Activated CD4-positive, alpha-beta T cell treated with anti-CD3 and anti-CD28 coated beads for 48 hours (primary cell): ENCODE measurements at regions not wholly inside any gene's neighbourhood (a gene's known extent, or its start where the extent isn't known, plus 50 kb on each side); places are given as distances from the start of the nearest gene placed in this dataset.
A peak's percentile ranks its signal among the peaks of the same experiment; 100 is the strongest.

Experiments used
- DNase-seq: peaks from one replicate; pipeline ENCODE4 v3.0.0-alpha.2; 2020

- DNase-seq = no peak
Observed at GRCh38 chr1:8113262-8114220, 87.4 kb upstream of the ERRFI1 start.

GRCh38 chr1:8112611-8113261 lies 86.6 kb upstream of the ERRFI1 start:
- no peak for DNase-seq

DNA sequence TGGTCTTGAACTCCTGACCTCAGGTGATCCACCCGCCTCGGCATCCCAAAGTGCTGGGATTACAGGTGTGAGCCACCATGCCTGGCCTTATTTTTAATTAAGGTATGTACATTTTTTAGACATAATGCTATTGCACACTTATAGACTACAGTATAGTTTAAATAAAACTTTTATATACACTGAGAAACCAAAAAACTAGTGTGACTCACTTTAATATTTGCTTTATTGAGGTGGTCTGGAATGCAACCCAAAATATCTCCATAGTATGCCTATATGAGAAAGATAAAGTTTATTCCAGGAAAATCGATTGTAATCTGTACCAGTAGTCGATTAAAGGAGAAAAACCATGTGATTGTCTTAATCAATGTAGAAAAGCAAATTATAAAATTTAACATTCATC lies 85.5 kb upstream of the ERRFI1 start:
- no peak for DNase-seq

- no peak for DNase-seq
Observed at GRCh38 chr1:8109216-8109615, 83.1 kb upstream of the ERRFI1 start.

DNA sequence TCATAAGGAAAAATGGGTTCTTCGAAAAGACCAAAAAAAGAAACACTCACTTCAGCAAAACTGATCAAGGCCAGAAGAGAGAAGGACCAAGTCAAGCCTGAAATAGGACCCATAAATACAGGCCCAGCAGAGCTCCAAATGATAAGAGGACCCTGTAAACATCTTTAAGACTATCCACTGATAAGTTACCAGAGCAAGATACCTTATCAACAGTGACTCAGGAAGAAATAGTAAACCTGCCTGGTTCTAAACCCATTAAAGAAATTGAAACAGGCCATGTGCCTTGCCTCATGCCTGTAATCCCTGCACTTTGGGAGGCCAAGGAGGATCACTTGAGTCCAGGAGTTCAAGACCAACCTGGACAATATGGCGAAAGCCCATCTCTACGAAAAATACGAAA lies 81.8 kb upstream of the ERRFI1 start:
- no peak for DNase-seq

DNA sequence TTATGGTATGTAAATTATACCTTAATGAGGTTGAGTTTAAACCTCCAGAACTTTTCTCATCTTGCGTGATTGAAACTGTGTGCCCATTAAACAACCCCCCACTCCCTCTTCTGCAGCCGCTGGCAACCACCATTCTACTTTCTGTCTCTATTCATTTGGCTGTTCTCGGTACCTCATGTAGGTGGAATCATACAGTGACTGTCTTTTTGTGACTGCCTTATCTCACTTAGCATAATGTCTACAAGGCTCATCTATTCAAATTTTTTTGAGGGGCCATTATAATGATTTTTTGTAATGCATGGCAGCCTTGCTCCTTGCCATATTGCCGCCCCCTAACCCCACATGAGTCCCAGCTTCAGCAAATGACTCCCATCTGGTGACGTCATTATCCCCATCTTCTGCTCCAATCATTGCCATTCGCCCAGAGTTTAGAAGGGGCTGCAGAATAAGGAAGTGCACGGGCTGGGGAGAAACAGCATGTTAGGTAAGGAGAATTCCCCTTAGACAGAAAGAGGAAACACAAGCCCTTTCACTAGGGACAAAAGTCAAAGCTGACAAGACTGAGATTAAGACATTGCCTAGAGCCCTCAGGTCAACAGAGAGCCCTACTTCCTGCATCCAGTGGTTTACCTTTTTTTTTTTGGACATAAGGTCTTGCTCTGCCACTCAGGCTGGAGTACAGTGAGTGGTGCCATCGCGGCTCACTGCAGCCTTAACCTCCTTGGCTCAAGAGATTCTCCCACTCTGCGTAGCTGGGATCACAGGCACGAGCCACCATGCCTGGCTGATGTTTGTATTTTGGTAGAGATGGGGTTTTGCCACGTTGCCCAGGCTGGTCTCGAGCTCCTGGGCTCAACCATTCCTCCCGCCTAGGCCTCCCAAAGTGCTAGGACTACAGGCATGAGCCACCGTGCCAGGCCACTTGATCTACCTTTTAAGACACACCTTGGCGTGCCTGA lies 78.4 kb upstream of the ERRFI1 start:
- no peak for DNase-seq

- DNase-seq = no peak
Observed at GRCh38 chr1:8097908-8098307, 71.8 kb upstream of the ERRFI1 start.

- DNase-seq = peak; percentile 46
Observed at GRCh38 chr1:8097077-8097799, 71.1 kb upstream of the ERRFI1 start.

- no peak for DNase-seq
Observed at GRCh38 chr1:8096105-8097011, 70.2 kb upstream of the ERRFI1 start.

DNA sequence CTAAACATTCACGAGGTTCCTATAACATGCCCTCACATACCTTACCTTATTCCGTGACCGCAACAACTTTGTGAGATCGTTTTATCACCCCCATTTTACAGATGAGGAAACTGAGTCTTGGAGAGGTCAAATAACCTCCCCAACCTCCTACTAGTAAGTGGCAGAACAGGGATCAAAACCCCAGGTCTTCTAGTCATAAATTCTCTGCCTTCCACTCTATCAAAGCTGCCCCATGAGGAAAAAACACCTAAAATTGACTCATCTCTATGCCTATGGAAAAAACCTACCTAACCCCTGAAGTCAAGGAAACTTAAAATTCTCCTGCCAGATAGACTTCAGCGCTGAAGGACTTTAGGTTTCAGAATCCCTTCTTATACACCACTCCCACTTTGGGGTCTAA lies 69.5 kb upstream of the ERRFI1 start:
- DNase-seq = no peak

DNA sequence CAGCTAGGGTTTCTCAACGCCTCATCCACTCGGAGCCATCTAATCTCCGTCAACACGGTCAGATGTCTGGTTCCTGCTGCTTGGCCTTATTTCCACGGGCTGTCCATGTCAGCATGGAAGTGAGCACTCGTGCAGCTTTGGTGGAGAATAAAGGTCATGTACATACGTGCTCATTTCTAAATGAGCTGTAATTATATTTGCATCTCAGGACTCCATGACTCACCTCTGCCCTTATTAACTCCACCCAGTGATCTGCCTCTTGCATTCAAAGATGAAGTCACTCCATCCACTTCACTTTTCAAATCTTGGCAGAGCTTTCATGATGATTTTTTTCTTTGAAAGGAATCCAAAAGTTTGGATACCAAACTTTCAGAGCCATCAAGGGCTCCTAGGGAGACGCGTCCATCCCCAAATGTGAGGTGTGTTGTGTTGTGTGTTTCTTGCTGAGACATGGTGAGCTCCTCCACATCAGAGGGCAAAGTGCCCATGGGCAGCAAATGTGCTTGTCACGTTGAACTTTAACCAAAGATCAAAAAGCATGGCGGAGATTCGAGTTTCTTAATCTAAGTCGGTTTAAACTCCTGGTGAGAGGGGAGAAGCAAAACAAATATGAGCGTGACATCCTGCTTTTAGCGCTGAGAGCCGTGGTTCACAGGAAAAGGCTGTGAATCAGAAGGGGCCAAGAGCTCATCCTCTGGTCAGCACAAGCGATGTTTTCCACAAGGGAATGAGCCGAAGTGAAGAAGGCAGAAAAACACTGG lies 68.6 kb upstream of the ERRFI1 start:
- no peak for DNase-seq

DNA sequence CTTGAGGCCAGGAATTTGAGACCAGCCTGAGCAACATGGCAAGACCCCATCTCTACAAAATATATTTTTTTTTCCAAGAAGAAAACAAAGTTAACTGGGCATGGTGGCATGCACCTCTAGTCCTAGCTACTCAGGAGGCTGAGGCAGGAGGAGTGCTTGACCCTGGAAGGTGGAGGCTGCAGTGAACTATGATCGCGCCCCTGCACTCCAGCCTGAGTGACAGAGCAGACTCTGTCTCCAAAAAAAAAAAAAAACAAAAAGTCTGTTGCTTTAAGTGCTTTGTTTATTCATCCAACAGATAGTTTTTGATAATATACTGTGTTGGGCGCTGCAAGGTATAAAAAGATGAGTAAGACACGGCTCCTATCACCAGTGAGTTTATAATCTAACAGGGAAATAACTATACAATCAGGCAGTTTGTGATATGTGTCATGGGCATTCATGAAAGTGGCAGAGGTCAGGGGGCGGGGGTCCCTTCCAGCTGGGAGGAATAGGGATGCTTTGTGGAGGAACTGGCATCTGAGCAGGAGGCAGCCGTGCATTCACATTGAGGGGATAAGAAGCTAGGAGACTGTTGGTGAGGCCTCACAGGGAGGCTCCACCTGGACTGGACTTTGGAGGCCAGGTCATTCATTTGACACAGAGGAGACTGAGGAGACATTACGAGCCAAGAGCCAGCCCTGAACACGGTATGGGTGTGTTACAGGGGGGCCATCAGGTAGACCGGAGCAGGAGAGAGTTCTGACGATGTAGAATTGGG lies 67.3 kb upstream of the ERRFI1 start:
- no peak for DNase-seq

GRCh38 chr1:8092657-8093056 lies 66.5 kb upstream of the ERRFI1 start:
- no peak for DNase-seq

DNA sequence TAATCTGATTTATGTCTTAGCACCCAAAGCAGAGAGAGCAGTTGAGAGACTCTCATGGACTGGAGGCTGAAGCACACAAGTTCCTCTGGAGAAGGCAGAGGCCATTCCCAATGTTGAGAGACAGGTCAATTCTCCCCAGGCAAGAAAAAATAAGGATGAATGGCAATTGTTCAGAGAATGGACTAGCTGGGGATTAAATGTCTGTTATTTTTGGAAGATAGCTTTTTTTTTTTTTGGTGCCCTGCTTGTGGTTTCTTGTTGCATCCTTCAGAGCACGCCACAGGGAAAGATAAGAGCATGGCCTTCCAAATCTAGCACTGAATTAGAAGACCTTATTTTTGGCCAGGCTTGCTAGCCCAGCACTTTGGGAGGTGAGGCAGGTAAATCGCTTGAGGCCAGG lies 65.6 kb upstream of the ERRFI1 start:
- no peak for DNase-seq

- DNase-seq = no peak
Observed at GRCh38 chr1:8090241-8090702, 64.2 kb upstream of the ERRFI1 start.

- DNase-seq = peak; percentile 32
Observed at GRCh38 chr1:8089535-8090228, 63.6 kb upstream of the ERRFI1 start.

- DNase-seq = no peak
Observed at GRCh38 chr1:8086055-8086454, 59.9 kb upstream of the ERRFI1 start.

- no peak for DNase-seq
Observed at GRCh38 chr1:8084913-8085312, 58.8 kb upstream of the ERRFI1 start.
